ENCODE measurements at regions not wholly inside any gene's neighbourhood (a gene's known extent, or its start where the extent isn't known, plus 50 kb on each side); places are given as distances from the start of the nearest gene placed in this dataset.
A peak's percentile ranks its signal among the peaks of the same experiment; 100 is the strongest.

GRCh38 chr3:72043204-72044133 is 258.5 kb upstream of the PROK2 start:
- no peaks in the 10 kb centered on the region for H3K36me3 ChIP-seq
- intact Hi-C loops (cut with DNase I) = no loop called here
- no peak overlapping the region for H3K4me3 ChIP-seq
- H3K27ac ChIP-seq (replicated peaks in 1 of 4) = no peak overlapping the region
- WGBS = 78% methylated on average over 3 of the region's 3 CpGs
- TF ChIP-seq POLR2A (IDR thresholded peaks at IDR 0.05; ENCODE audit: low read depth) (no peak), POLR2AphosphoS5 (IDR thresholded peaks at IDR 0.05) (no peak), EP300 (IDR thresholded peaks at IDR 0.05) (no peak), CTCF (IDR thresholded peaks at IDR 0.05) (no peak)
- no peaks in the 10 kb centered on the region for H3K9me3 ChIP-seq
- no peak for DNase-seq (ENCODE audit: extremely low spot score)
- peaks cover 5 to 19% (median 15%) of the 10 kb centered on the region in 4 donors for H3K4me1 ChIP-seq
- no peaks in the 10 kb centered on the region for H3K27me3 ChIP-seq

- Histone ChIP-seq H3K27ac (replicated peaks in 1 of 4) (no peak overlapping the region), H3K9me3 (no peaks in the 10 kb centered on the region), H3K4me3 (no peak overlapping the region), H3K27me3 (no peaks in the 10 kb centered on the region), H3K36me3 (no peaks in the 10 kb centered on the region), H3K4me1 (peaks cover 5 to 19% (median 15%) of the 10 kb centered on the region in 4 donors)
- 76% methylated on average over 7 of the region's 7 CpGs for WGBS
- no peak for DNase-seq (ENCODE audit: extremely low spot score)
- TF ChIP-seq POLR2A (IDR thresholded peaks at IDR 0.05; ENCODE audit: low read depth) (no peak), CTCF (IDR thresholded peaks at IDR 0.05) (no peak), EP300 (IDR thresholded peaks at IDR 0.05) (no peak), POLR2AphosphoS5 (IDR thresholded peaks at IDR 0.05) (no peak)
- intact Hi-C loops (cut with DNase I) = no loop called here
These were observed 257.7 kb upstream of the PROK2 start for GRCh38 chr3:72042397-72043203.

- WGBS = 17% methylated on average over 2 of the region's 3 CpGs
- Histone ChIP-seq H3K27me3 (no peaks in the 10 kb centered on the region), H3K4me3 (no peak overlapping the region), H3K27ac (replicated peaks in 1 of 4) (no peak overlapping the region), H3K4me1 (peaks cover 5 to 24% (median 18%) of the 10 kb centered on the region in 4 donors), H3K36me3 (no peaks in the 10 kb centered on the region), H3K9me3 (no peaks in the 10 kb centered on the region)
- DNase-seq (ENCODE audit: extremely low spot score) = no peak
- TF ChIP-seq POLR2AphosphoS5 (IDR thresholded peaks at IDR 0.05) (no peak), CTCF (IDR thresholded peaks at IDR 0.05) (peak in 2 of 3 experiments; percentile 15 to 28)
- intact Hi-C loops (cut with DNase I) = no loop called here
These were observed 256.6 kb upstream of the PROK2 start for GRCh38 chr3:72041511-72041910.

- Histone ChIP-seq H3K4me1 (peaks cover 5 to 24% (median 18%) of the 10 kb centered on the region in 4 donors), H3K27ac (replicated peaks in 1 of 4) (no peak overlapping the region), H3K36me3 (no peaks in the 10 kb centered on the region), H3K4me3 (no peak overlapping the region), H3K9me3 (no peaks in the 10 kb centered on the region), H3K27me3 (no peaks in the 10 kb centered on the region)
- DNase-seq (ENCODE audit: extremely low spot score) = no peak
- intact Hi-C loops (cut with DNase I) = no loop called here
- 65% methylated on average over 4 of the region's 4 CpGs for WGBS
- TF ChIP-seq POLR2AphosphoS5 (IDR thresholded peaks at IDR 0.05) (no peak), EP300 (IDR thresholded peaks at IDR 0.05) (no peak)
These were observed 256.1 kb upstream of the PROK2 start for GRCh38 chr3:72041076-72041475.

GRCh38 chr3:72039677-72040076 is 254.7 kb upstream of the PROK2 start:
- H3K9me3 ChIP-seq = no peaks in the 10 kb centered on the region
- H3K36me3 ChIP-seq = no peaks in the 10 kb centered on the region
- no peaks in the 10 kb centered on the region for H3K27me3 ChIP-seq
- TF ChIP-seq POLR2A (IDR thresholded peaks at IDR 0.05; ENCODE audit: low read depth) = no peak
- TF ChIP-seq EP300 (IDR thresholded peaks at IDR 0.05) = no peak
- no peak for TF ChIP-seq POLR2AphosphoS5 (IDR thresholded peaks at IDR 0.05)
- no peak overlapping the region for H3K27ac ChIP-seq (replicated peaks in 1 of 4)
- peaks cover 5 to 24% (median 18%) of the 10 kb centered on the region in 4 donors for H3K4me1 ChIP-seq
- no peak overlapping the region for H3K4me3 ChIP-seq
- no peak for DNase-seq (ENCODE audit: extremely low spot score)
- 91% methylated on average over 6 of the region's 6 CpGs for WGBS
- intact Hi-C loops (cut with DNase I) = no loop called here

All from esophagus muscularis mucosa (tissue), 4 donors.